ENCODE measurements at regions not wholly inside any gene's neighbourhood (a gene's known extent, or its start where the extent isn't known, plus 50 kb on each side); places are given as distances from the start of the nearest gene placed in this dataset.
"Not testable (repeated sequence)": the region's sequence is repeated elsewhere in the genome, so short reads cannot be mapped to it uniquely, and the experiment has no call there.

DNA sequence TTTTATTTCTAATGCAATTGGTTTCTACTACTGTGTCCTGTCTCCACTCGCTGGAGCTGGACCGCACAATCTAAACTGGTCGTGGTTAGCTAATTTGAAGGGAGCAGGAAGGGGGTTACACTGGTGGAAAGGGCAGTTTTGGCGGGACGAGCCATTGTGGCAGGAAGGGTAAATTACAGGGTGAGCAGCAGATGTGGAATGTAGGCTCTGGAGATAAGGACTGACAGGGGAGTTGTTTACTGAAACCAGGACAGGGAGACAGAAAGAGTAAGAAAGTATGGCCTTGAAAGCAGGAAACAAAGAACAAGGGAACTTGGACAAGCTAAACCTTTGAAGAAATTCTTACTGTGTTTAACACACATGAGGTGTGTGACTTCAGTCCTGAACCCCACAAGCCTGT, 147.8 kb downstream of the ATXN7L3B start:
- DNase-seq = no peak

DNA sequence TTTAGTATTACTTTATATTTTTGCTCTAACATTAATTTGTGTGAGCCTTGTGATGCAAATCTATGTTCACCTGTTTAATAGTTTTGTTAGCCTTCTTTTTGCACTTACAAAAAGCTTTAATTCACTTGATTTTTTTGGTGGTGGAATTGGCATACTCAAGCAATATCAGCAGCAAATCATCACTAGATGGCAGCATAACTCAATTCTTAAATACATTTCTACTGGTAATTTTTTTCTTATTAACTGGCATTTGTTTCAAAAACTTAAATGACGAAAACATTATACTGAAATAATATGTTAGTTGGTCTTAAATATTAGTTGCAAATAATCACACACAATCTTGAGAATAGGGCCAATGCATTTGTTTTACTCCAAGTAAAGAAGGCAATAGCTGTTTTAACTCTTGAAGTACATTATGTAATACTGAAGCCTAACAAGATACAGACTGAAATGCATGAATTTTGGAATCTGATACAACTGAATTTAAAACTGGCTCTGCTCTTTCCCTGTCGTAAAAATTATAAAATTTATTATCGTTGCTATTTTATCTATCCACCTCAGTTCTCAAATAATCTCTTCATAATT, 151.5 kb downstream of the ATXN7L3B start:
- peak; percentile 74 for DNase-seq

DNA sequence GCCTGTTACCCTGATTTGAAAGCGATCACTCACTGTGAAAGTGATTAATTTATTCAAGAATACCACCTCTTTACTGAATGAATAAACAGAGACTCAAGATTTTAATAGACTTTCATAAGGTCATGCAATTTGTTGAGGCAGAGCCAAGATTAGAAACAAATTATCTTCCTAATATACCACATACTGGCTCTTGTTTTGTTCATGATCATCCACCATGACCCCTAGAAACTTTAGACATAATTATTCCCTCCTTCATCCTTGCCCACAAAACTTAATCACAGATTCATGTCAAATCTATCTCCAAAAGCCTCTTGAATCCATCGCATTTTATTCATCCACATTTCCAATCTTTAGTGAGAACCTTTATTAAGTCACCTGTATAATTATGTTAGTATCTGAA, 152.3 kb downstream of the ATXN7L3B start:
- DNase-seq = no peak

DNA sequence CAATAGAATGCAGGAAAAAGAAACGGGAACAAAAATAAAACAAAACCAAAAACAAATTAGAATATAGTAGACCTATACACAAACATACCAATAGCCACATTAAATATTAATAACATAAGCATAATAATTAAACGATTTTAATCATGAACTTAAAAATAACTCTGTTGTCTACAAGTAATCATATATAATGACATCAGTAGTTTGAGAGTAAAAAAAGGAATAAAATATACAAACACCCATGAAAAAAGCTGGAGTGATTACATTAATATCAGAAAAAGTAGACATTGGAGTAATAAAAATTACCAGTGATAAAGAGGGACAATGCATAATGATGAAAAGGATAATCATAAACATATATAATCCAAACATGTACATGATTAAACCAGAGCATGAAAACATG, 181.8 kb downstream of the ATXN7L3B start:
- no peak for DNase-seq

DNA sequence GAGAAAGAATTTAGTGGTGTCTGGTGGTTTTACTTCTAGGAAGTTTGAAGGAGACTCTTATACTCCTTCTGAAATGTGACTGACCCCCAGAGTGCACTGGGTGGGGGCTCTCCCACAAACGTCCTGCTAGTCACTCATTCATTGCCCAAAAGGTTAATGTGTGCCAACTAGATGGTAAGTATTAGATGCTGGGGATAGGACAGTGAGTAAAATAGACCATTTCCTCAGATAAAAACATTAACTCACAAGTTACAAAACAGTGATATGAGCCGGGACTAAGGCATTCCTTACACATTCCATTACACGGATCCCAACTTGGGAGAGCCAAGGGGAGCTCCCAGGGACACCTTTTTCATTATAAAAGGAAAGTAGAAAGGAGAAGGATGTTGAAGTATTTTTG, 185.1 kb downstream of the ATXN7L3B start:
- no peak for DNase-seq

DNA sequence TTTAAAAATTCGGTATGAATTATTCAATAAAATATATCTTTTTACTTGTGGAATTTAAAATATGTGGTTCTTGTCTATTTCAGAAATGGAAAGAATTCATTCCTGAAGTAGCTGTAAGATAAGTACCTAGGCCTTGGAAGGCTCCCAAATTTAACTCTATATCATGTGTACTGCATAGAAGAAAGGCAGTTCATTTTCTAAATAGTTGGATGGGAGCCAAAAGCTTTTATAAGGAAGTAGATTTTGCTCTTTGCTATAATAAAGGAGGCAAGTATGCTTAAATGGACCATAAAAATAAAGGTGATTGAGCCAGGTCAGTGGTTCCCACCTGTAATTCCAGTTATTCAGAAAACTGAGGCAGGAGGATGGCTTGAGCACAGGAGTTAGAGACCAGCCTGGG, 187.5 kb downstream of the ATXN7L3B start:
- peak; percentile 2 for DNase-seq

DNA sequence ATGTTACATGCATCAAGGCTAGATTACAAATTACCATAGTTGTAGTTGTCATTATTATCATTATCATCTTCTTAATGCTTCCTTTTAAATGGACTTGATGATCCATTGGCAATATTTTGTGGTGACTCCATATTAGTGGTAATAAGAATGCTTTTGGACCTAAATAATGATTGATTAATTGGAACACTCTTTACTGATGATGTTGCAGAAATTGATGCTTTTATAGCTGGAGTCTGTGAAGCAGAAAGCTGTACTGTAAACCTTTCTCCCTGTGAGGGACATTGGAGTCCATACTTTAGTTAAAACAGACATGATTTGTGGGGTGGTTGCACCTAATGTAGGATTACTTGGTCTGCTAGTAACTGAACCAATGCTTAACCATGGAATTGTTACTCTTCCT, 190.4 kb downstream of the ATXN7L3B start:
- no peak for DNase-seq

DNA sequence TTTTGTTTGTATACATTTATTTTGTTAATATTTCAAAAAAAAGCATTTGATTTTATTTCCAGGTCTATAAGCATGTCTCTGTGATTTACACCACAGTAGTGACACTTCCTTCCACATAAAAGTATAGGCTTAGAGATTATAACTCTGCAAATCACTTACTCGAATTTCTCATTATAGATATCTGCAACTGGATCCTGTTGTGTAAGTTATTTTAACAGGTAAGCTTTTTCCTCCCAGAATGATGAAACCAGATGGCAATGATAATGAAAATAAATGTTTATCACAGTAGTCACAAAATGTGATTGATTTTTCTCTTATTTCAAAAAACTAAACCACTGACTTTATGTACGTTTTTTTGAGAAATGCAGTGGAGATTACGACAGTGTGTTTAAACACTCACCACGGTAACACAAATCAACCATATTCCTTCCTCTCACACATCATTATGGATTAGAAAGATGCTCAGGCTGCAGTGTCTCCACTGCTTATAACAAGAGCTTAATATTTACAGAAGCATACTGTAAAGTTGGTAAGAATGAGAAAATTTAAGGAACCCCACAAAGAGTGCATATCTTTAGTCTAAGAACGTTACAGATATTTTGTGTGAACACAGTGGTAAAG, 194.6 kb downstream of the ATXN7L3B start:
- no peak for DNase-seq

DNA sequence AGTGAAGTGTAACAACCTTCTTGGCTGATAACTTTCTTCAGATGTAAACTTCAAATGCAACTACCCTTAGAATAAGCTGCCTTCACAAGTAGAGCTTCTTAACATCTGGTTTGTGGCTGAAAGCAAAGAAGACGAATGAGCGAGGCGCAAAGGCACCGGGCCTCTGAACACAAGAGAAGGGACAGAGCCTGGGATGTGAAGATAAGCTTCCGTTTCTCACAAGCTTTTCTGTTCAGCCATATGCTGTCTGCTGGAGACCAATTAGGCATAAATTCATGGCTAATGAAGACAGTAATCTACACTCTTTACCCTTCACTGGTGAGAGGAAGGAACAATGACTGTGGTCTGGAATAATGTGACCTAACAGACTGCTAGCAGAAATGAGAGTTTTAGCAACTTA, 195.2 kb downstream of the ATXN7L3B start:
- DNase-seq = no peak

DNA sequence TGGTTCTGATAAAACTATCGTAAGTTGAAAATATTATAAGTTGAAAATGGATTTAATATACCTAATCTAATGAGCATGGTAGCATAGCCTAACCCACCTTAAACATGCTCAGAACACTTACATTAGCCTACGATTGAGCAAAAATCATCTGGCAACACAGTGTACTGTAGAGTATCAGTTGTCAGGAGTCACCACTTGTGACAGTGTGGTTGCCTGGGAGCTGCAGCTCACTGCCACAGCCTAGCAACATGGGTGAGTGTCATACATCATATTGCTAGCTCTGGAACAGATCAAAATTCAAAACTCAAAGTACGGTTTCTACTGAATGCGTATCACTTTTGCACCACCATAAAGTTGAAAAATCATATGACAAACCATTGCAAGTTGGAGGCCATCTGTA, 203.5 kb downstream of the ATXN7L3B start:
- DNase-seq = no peak

DNA sequence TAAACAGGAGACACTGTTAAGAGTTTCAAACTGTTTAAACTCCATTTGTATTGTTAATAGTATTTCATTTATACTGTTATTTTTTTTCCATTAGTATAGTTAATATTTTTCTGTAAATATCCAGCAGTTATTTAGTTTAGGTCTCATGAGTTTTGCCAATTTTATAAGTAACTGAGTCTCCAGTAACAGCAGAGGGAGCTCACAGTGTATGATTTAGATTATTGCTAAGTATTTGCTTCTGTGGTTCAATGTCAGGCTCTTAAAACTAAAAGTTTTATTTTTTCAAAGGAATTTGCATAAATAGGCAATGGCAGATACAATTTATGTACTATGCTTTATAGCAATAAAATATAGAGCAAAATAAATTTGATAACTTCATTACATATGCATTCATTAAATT, 209.7 kb downstream of the ATXN7L3B start:
- peak; percentile 15 for DNase-seq

DNA sequence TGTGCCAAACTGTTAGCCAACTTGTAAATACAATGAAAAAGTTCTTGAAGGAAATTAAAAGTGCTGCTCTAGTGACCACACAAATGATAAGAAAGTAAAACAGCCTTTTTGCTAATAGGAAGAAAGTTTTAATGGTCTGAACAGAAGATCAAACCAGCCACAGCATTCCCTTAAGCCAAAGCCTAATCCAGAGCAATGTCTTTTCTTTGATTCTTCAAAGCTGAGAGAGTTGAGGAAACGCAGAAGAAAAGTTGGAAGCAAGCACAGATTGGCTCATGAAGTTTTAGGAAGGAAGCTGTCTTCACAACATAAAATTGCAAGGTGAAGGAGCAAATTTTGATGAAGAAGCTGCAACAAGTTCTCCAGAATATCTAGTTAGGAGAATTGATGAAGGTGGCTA, 213.8 kb downstream of the ATXN7L3B start:
- no peak for DNase-seq

DNA sequence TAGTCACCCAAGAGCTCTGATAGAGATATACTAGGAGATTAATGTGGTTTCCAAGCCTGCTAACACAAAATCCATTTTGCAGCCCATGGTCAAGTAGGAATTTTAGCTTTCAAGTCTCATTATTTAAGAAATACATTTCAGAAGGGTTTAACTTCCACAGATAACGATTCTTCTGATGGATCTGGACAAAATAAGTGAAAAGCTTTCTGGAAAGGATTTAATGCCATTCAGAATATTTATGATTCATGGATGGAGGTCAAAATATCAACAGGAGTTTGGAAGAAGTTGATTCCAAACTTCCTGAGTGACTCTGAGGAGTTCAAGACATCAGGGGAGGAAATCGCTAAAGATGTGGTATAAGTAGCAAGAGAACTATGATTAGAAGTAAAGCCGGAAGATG, 214.6 kb downstream of the ATXN7L3B start:
- no peak for DNase-seq

DNA sequence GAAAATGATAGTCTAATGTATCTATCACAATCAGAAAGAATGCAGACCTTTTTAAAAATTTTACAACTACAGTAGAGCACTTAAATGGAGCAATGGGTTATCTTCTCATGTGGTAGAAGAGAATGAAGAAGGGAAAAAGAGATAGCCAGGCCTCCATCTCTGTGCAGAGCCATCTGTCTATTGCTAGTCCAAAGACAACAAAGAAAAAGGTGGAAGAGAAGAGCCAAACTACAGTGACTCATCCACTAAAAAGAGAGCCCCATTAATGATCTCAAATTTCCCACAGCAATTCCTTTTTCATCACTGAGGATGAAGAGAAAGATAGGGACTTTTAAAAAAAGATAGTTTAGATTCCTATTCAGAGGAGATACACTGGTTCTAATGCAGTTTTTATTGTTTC, 232.9 kb downstream of the ATXN7L3B start:
- no peak for DNase-seq

DNA sequence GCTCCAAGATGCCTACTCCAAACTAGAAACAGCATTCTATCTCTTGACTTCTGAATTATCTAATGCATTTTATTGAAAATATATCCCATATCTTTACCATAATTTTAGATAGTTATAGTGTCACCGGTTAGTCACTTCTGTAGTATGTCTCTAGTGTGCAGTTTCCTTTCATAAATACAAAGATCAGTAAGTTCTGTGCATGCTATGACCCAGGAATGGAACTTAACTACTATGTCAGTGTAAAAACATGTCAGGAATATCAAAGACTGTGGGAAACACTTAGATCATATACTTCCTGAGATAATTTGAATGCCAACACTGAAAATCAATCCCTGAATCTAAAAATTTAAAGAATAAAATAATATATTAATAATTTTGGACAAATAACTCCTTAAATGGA, 237.6 kb downstream of the ATXN7L3B start:
- no peak for DNase-seq

DNA sequence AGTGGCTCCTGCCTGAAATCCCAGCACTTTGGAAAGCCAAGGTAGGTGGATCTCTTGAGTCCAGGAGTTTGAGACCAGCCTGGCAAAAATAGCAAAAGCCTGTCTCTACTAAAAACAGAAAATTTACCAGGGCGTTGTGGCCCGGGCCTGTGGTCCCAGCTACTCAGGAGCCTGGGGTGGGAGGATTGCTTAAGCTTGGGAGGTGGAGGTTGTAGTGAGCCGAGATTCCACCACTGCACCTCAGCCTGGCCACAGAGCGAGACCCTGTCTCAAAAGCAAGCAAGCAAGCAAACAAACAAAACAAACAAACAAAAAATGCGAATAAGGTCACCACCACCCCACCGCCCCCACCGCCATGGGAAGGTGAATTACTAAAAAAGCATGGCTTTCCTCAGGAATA, 238.7 kb downstream of the ATXN7L3B start:
- no peak for DNase-seq

DNA sequence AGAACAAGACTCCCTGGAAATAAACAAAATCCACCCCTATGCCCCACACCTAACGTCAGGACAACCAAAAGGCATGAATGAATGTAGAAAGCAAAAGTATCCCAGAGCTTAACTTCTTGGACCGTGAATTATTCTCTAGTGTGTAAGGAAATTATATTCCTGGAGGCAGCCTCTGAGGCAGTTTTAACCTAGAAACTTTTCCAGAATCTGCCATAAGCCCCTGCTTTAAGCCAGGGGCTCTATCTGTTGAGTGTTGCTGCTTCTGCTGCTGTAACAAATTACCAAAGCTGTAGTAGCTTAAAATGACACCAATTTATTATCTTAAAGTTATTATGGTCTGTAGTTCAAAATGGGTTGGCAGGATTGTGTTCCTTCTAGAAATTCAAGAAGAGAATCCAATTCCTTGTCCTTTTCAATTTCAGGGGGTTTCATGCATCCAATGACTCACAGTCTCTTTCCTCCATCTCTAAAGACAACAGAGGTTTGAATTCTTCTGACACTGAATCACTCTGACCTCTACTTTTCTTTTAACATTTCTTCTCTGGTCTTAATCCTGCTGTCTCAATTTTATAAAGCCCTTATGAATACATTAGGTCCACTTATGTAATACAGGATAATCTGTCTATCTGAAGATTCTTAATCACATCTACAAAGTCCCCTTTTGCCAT, 242.7 kb downstream of the ATXN7L3B start:
- DNase-seq = no peak

DNA sequence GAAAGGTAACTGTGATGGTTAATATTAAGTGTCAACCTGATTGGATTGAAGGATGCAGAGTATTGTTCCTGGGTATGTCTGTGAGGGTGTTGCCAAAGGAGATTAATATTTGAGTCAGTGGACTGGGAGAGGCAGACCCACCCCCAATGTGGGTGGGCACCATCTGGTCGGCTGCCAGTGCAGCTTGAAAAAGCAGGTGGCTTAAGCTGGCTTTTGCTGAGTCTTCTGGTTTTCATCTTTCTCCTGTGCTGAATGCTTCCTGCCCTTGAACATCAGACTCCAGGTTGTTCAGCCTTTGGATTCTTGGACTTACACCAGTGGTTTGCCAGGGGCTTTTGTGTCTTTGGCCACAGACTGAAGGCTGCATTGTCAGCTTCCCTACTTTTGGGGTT, 243.2 kb downstream of the ATXN7L3B start:
- not testable (repeated sequence) for DNase-seq

DNA sequence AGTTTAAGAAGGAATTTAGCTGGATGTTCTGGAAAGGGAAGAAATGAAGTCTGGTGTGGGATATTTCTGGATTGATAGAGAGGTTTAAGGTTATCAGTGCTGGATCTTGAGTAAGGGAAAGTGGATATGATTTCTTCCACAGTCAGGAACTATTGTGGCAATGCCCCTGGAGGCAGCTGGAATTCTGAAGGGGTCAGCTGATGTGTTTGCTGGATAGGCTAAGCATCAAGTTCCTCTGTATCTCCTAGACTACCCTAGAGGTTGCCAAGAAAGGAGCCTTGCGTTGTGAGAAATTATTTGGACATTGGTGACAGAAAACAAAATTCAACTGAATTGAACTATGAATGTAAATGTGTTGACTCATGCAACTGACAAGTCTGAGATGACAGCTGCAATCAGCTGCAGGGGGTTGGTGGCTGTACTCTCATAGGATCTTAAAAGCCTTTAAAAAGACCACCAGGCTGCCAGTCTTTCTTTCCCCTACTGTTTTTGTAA, 244.4 kb downstream of the ATXN7L3B start:
- no peak for DNase-seq

DNA sequence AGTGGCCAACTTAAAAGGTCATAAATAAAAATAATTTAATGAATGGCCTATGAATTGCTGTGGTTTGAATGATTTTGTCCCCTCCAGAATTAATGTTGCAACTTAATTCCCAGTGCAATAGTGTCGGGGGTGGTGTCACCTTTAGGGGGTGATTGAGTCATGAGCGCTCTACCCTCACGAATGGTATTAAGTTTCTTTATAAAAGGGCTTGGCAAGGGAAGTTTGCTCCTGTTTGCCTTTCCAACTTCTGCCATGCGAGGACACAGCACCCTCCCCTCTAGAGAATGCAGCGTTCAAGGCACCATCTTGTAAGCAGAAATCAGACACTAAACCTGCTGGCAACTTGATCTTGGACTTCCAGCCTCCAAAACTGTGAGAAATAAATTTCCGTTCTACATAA, 253.3 kb downstream of the ATXN7L3B start:
- no peak for DNase-seq

DNA sequence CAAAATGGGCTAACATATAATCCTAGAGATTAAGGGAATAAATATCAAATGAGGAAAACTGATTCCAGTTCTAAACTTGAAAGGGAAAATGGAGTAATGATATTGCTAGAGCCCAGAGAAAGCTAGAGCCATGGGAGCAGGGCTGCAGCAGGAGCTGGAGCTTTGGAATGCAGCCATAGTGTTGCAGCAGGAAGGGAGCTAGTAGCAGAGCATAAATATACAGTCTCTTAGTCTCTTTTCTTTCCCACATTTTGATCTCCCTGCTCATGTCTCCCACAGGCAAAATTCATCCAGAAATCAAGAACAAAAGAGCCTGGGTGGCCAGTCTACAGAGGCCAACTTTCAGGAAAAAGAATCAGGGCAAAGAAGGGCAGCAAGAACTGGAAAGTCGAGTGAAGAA, 253.7 kb downstream of the ATXN7L3B start:
- no peak for DNase-seq

DNA sequence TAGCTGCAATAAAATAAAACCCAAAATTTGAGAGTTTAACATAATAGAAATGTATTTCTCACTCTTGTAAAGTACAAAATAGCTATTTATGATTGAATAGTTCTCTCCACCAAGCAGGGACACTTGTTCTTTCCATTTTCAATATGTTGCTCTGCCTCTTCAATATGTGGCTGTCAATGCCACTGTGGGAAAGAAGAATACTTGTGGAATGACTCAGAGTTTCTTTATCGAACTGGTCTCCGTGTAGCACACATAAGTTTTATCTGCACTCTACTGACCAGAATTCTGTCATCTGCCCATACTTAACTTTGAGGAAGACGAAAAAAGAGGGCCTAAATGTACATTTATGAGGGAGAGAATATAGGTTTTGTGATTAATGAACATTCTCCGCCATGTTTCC, 256.9 kb downstream of the ATXN7L3B start:
- DNase-seq = no peak

DNA sequence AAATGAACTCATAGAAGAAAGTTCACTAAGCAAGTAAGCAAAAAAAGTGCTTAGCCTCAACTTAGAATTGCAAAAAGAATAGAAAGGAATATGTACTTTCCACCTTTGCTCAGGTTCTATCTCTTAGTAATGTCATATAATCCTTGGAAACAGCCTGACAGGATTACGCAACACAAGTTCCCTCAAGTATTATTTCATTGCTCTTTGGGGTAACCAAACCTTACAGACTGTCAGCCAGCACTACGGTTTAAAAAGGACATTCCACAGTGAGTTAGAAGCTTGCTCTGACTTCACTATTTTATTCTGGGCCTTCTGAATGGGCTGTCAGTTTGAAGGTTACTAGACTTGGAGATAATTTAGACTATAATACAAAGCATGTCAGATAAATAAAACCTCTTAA, 264.0 kb downstream of the ATXN7L3B start:
- no peak for DNase-seq
